MCF 10A (cell line): ENCODE measurements at regions not wholly inside any gene's neighbourhood (a gene's known extent, or its start where the extent isn't known, plus 50 kb on each side); places are given as distances from the start of the nearest gene placed in this dataset.
"Not testable (repeated sequence)": the region's sequence is repeated elsewhere in the genome, so short reads cannot be mapped to it uniquely, and the experiment has no call there.

Experiments
- BruUV-seq: library from RNA; stranded (reverse); fragments of 400-500 nt; replicated peaks from 2 replicates; lab custom pipeline; 2021; lab: Mats Ljungman, UMichigan
- CTCF ChIA-PET: fragments of 300-600 bp; sonication (Branson Sonifier 250); formaldehyde crosslinking; extraction: SDS; loops from one replicate; lab custom pipeline; 2021; ENCODE audit warnings: antibody characterized with exemption, inconsistent platforms; lab: Yijun Ruan, JAX
- POLR2A ChIA-PET: fragments of 300-600, 350-650 bp; sonication (Branson Sonifier 250); formaldehyde crosslinking; extraction: SDS; loops from one replicate; lab custom pipeline; 2020; ENCODE audit warnings: antibody characterized with exemption, inconsistent platforms; lab: Yijun Ruan, JAX
- DNase-seq: peaks from one replicate; pipeline ENCODE4 v3.0.0-alpha.2; 2018; ENCODE audit not compliant: unreplicated experiment
- H3K27ac Mint-ChIP-seq: one replicate; pipeline ENCODE4 v1.8.0; 2022; ENCODE audit warnings: mild to moderate bottlenecking, low read depth, mixed read lengths; ENCODE audit not compliant: unreplicated experiment
- H3K27me3 Mint-ChIP-seq: one replicate; pipeline ENCODE4 v1.8.0; 2022; ENCODE audit warnings: mixed read lengths; ENCODE audit not compliant: insufficient read depth, unreplicated experiment
- H3K36me3 Mint-ChIP-seq: one replicate; pipeline ENCODE4 v1.8.0; 2022; ENCODE audit warnings: mild to moderate bottlenecking, moderate library complexity, mixed read lengths; ENCODE audit not compliant: insufficient read depth, unreplicated experiment
- H3K4me1 Mint-ChIP-seq: one replicate; pipeline ENCODE4 v1.8.0; 2022; ENCODE audit warnings: mixed read lengths; ENCODE audit not compliant: insufficient read depth, unreplicated experiment
- H3K4me3 Mint-ChIP-seq: one replicate; pipeline ENCODE4 v1.8.0; 2022; ENCODE audit warnings: mild to moderate bottlenecking, moderate library complexity, mixed read lengths; ENCODE audit not compliant: unreplicated experiment
- H3K9me3 Mint-ChIP-seq: one replicate; pipeline ENCODE4 v1.8.0; 2022; ENCODE audit warnings: mixed read lengths; ENCODE audit not compliant: unreplicated experiment
- CTCF ChIP-seq: fragments of 200-600 bp; IDR thresholded peaks from one replicate; pipeline ENCODE4 v1.8.0; 2022; ENCODE audit warnings: antibody characterized with exemption, mild to moderate bottlenecking; ENCODE audit not compliant: unreplicated experiment
- intact Hi-C: fragments of 100-400 bp; cut with micrococcal nuclease; formaldehyde crosslinking; loops from 2 replicates; pipeline ENCODE4 v1.14.1; 2022

- H3K9me3 Mint-ChIP-seq = peaks cover 18% of the 10 kb centered on the region
- intact Hi-C loops = no loop called here
- BruUV-seq = no TSS peak
- no peaks in the 10 kb centered on the region for H3K4me1 Mint-ChIP-seq
- H3K4me3 Mint-ChIP-seq = no peak overlapping the region
- H3K27ac Mint-ChIP-seq = no peak overlapping the region
- DNase-seq = no peak
- TF ChIP-seq CTCF = no peak
- POLR2A ChIA-PET = no interaction called here
- no peaks in the 10 kb centered on the region for H3K27me3 Mint-ChIP-seq
- CTCF ChIA-PET = interaction anchor here (0.5 to 2.8 kb wide), 5 partner anchors 10 to 643 kb away, joined by 3 to 30 read pairs (median 6); no protein-coding TSS in a partner anchor
- no peaks in the 10 kb centered on the region for H3K36me3 Mint-ChIP-seq
Measured at GRCh38 chr1:240722788-240723187, 110.8 kb upstream of the GREM2 start.

- Mint-ChIP-seq H3K36me3 (no peaks in the 10 kb centered on the region), H3K27me3 (no peaks in the 10 kb centered on the region), H3K4me3 (no peak overlapping the region), H3K4me1 (peaks cover 5% of the 10 kb centered on the region), H3K27ac (no peak overlapping the region), H3K9me3 (peaks cover 7% of the 10 kb centered on the region)
- no peak for TF ChIP-seq CTCF
- intact Hi-C loops = no loop called here
- CTCF ChIA-PET = no interaction called here
- no TSS peak for BruUV-seq
- DNase-seq = peak; percentile 47
- POLR2A ChIA-PET = no interaction called here
Measured at GRCh38 chr1:240720976-240721375, 109.0 kb upstream of the GREM2 start.

GRCh38 chr1:240719953-240720700 lies 108.2 kb upstream of the GREM2 start:
- Mint-ChIP-seq H3K9me3 (peaks cover 6% of the 10 kb centered on the region), H3K27me3 (no peaks in the 10 kb centered on the region), H3K4me3 (no peak overlapping the region), H3K36me3 (no peaks in the 10 kb centered on the region), H3K27ac (no peak overlapping the region), H3K4me1 (peaks cover 5% of the 10 kb centered on the region)
- no peak for TF ChIP-seq CTCF
- CTCF ChIA-PET = interaction anchor here (0.6 to 1.0 kb wide), 4 partner anchors 12 to 677 kb away, joined by 3 to 8 read pairs (median 6); no protein-coding TSS in a partner anchor
- intact Hi-C loops = no loop called here
- POLR2A ChIA-PET = no interaction called here
- BruUV-seq = no TSS peak
- no peak for DNase-seq

- H3K4me3 Mint-ChIP-seq, DNase-seq, H3K27ac Mint-ChIP-seq, intact Hi-C loops, H3K36me3 Mint-ChIP-seq, H3K9me3 Mint-ChIP-seq, BruUV-seq, H3K27me3 Mint-ChIP-seq, H3K4me1 Mint-ChIP-seq: not testable (repeated sequence)
- ChIA-PET POLR2A (interaction anchor here (0.7 to 1.3 kb wide), 3 partner anchors 132 to 803 kb away, joined by 3 to 5 read pairs (median 3); partner anchors contain the start of gene FH), CTCF (interaction anchor here (0.7 to 2.8 kb wide), 4 partner anchors 15 to 567 kb away, joined by 3 to 20 read pairs (median 3); no protein-coding TSS in a partner anchor)
Measured at GRCh38 chr1:240716538-240716937, 104.6 kb upstream of the GREM2 start.
